BE2C (cell line): ENCODE measurements at regions not wholly inside any gene's neighbourhood (a gene's known extent, or its start where the extent isn't known, plus 50 kb on each side); places are given as distances from the start of the nearest gene placed in this dataset.

Experiments used
- DNase-seq: peaks from one replicate; pipeline ENCODE4 v3.0.0-alpha.2; 2020
- H3K27me3 ChIP-seq: fragments of 250-450 bp; sonication (Bioruptor Pico); 2 replicates; pipeline ENCODE4 v1.5.1; 2020; ENCODE audit warnings: mild to moderate bottlenecking
- H3K36me3 ChIP-seq: fragments of 250-450 bp; sonication (Bioruptor Pico); 2 replicates; pipeline ENCODE4 v1.5.1; 2020; ENCODE audit warnings: mild to moderate bottlenecking
- H3K4me1 ChIP-seq: fragments of 250-450 bp; sonication (Bioruptor Pico); 2 replicates; pipeline ENCODE4 v1.5.1; 2020
- H3K4me3 ChIP-seq: 2 replicates; pipeline ENCODE4 v1.5.1; 2011; ENCODE audit warnings: low read depth, low read length
- H3K9me3 ChIP-seq: fragments of 250-450 bp; sonication (Bioruptor Pico); 2 replicates; pipeline ENCODE4 v1.5.1; 2020
- CTCF ChIP-seq: IDR thresholded peaks from 2 replicates; pipeline ENCODE4 v1.5.1; 2012; ENCODE audit warnings: mild to moderate bottlenecking, low read depth, low read length

GRCh38 chr3:106013971-106014370 lies 145.2 kb upstream of the CBLB start:
- Histone ChIP-seq H3K4me3 (no peak overlapping the region), H3K36me3 (no peaks in the 10 kb centered on the region), H3K27me3 (no peaks in the 10 kb centered on the region), H3K4me1 (no peaks in the 10 kb centered on the region), H3K9me3 (no peaks in the 10 kb centered on the region)
- TF ChIP-seq CTCF, result no peak
- DNase-seq, result no peak

GRCh38 chr3:106014518-106014917 lies 145.7 kb upstream of the CBLB start:
- Histone ChIP-seq H3K4me1 (no peaks in the 10 kb centered on the region), H3K4me3 (no peak overlapping the region), H3K9me3 (no peaks in the 10 kb centered on the region), H3K27me3 (no peaks in the 10 kb centered on the region), H3K36me3 (no peaks in the 10 kb centered on the region)
- TF ChIP-seq CTCF, result no peak
- no peak for DNase-seq

GRCh38 chr3:106014971-106015370 lies 146.2 kb upstream of the CBLB start:
- no peaks in the 10 kb centered on the region for H3K9me3 ChIP-seq
- H3K36me3 ChIP-seq, result no peaks in the 10 kb centered on the region
- no peaks in the 10 kb centered on the region for H3K4me1 ChIP-seq
- H3K4me3 ChIP-seq, result no peak overlapping the region
- no peak for DNase-seq
- H3K27me3 ChIP-seq, result no peaks in the 10 kb centered on the region
- no peak for TF ChIP-seq CTCF

GRCh38 chr3:106018102-106018501 lies 149.3 kb upstream of the CBLB start:
- Histone ChIP-seq H3K4me1 (no peaks in the 10 kb centered on the region), H3K36me3 (no peaks in the 10 kb centered on the region), H3K4me3 (no peak overlapping the region), H3K9me3 (no peaks in the 10 kb centered on the region), H3K27me3 (no peaks in the 10 kb centered on the region)
- TF ChIP-seq CTCF, result no peak
- DNase-seq, result no peak

- TF ChIP-seq CTCF, result no peak
- H3K4me3 ChIP-seq, result no peak overlapping the region
- DNase-seq, result no peak
Observed at GRCh38 chr3:106018929-106019550, 150.2 kb upstream of the CBLB start.

GRCh38 chr3:106022913-106023312 lies 154.1 kb upstream of the CBLB start:
- Histone ChIP-seq H3K4me3 (no peak overlapping the region), H3K27me3 (no peaks in the 10 kb centered on the region), H3K9me3 (no peaks in the 10 kb centered on the region), H3K4me1 (no peaks in the 10 kb centered on the region), H3K36me3 (no peaks in the 10 kb centered on the region)
- TF ChIP-seq CTCF, result no peak
- DNase-seq, result no peak

More at GRCh38 chr3:106018929-106019550, 150.2 kb upstream of the CBLB start:
- Histone ChIP-seq H3K27me3 (no peaks in the 10 kb centered on the region), H3K36me3 (no peaks in the 10 kb centered on the region), H3K4me1 (no peaks in the 10 kb centered on the region), H3K9me3 (no peaks in the 10 kb centered on the region)
